Ammon's horn (tissue), 1 donor: ENCODE measurements at regions not wholly inside any gene's neighbourhood (a gene's known extent, or its start where the extent isn't known, plus 50 kb on each side); places are given as distances from the start of the nearest gene placed in this dataset.

Source experiments
- DNase-seq: peaks from one replicate; pipeline ENCODE4 v3.0.0-alpha.2; 2016; ENCODE audit warnings: low spot score

GRCh38 chr4:30450474-30450873, 269.7 kb upstream of the PCDH7 start:
- DNase-seq: no peak

- DNase-seq: no peak
These were observed 265.7 kb upstream of the PCDH7 start for GRCh38 chr4:30454504-30454903.

GRCh38 chr4:30456716-30457115, 263.5 kb upstream of the PCDH7 start:
- DNase-seq: no peak

- DNase-seq: no peak
These were observed 259.4 kb upstream of the PCDH7 start for GRCh38 chr4:30460818-30461217.

GRCh38 chr4:30461218-30461617, 259.0 kb upstream of the PCDH7 start:
- no peak for DNase-seq

GRCh38 chr4:30462445-30463090, 257.6 kb upstream of the PCDH7 start:
- no peak for DNase-seq

GRCh38 chr4:30471861-30472260, 248.3 kb upstream of the PCDH7 start:
- no peak for DNase-seq

- DNase-seq: no peak
These were observed 246.9 kb upstream of the PCDH7 start for GRCh38 chr4:30473225-30473624.

- DNase-seq: no peak
These were observed 224.9 kb upstream of the PCDH7 start for GRCh38 chr4:30495251-30495650.

- DNase-seq: no peak
These were observed 224.4 kb upstream of the PCDH7 start for GRCh38 chr4:30495651-30496310.

GRCh38 chr4:30511751-30512150, 208.4 kb upstream of the PCDH7 start:
- no peak for DNase-seq

GRCh38 chr4:30518211-30518610, 202.0 kb upstream of the PCDH7 start:
- DNase-seq: no peak

- DNase-seq: no peak
These were observed 194.4 kb upstream of the PCDH7 start for GRCh38 chr4:30525662-30526315.

- no peak for DNase-seq
These were observed 184.9 kb upstream of the PCDH7 start for GRCh38 chr4:30535255-30535654.

GRCh38 chr4:30536231-30536630, 183.9 kb upstream of the PCDH7 start:
- no peak for DNase-seq

- DNase-seq: no peak
These were observed 182.7 kb upstream of the PCDH7 start for GRCh38 chr4:30537456-30537855.

GRCh38 chr4:30538794-30539193, 181.4 kb upstream of the PCDH7 start:
- DNase-seq: no peak

- no peak for DNase-seq
These were observed 177.1 kb upstream of the PCDH7 start for GRCh38 chr4:30543057-30543456.

- DNase-seq: no peak
These were observed 167.0 kb upstream of the PCDH7 start for GRCh38 chr4:30553151-30553550.

- no peak for DNase-seq
These were observed 166.5 kb upstream of the PCDH7 start for GRCh38 chr4:30553706-30554105.

- no peak for DNase-seq
These were observed 164.4 kb upstream of the PCDH7 start for GRCh38 chr4:30555775-30556174.

GRCh38 chr4:30559481-30559880, 160.7 kb upstream of the PCDH7 start:
- DNase-seq: no peak

GRCh38 chr4:30586850-30587249, 133.3 kb upstream of the PCDH7 start:
- no peak for DNase-seq
